HG02759 (cell line): ENCODE measurements at regions not wholly inside any gene's neighbourhood (a gene's known extent, or its start where the extent isn't known, plus 50 kb on each side); places are given as distances from the start of the nearest gene placed in this dataset.
A peak's percentile ranks its signal among the peaks of the same experiment; 100 is the strongest.

Source experiments
- ATAC-seq: cut with Tn5 transposase; IDR thresholded peaks from one replicate; pipeline ENCODE4 v1.9.1; 2021; ENCODE audit warnings: mild to moderate bottlenecking, moderate library complexity; ENCODE audit not compliant: unreplicated experiment

GRCh38 chr13:97134364-97135095, 87.6 kb upstream of the MBNL2 start:
- no peak for ATAC-seq

- ATAC-seq = no peak
Measured at GRCh38 chr13:97135883-97136282, 86.2 kb upstream of the MBNL2 start.

DNA sequence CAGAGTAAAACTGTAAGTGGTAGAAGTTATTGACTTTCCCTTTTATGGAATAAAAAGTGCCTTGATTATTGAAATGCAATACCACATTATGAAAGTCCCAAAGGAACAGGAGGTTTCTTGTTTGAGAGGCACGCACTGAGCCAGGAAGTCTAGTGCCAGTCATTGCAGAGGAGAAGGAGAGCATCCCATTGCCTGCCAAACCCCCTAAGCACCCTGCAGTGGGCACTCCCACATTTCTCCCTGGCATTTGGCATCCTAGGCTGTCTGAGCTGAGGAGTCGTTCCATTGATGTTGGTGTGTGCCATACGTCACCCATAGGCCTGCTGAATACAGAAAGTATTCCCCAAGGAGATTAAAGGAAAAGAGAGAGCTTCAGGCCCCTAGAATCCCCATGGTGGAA, 85.7 kb upstream of the MBNL2 start:
- no peak for ATAC-seq

DNA sequence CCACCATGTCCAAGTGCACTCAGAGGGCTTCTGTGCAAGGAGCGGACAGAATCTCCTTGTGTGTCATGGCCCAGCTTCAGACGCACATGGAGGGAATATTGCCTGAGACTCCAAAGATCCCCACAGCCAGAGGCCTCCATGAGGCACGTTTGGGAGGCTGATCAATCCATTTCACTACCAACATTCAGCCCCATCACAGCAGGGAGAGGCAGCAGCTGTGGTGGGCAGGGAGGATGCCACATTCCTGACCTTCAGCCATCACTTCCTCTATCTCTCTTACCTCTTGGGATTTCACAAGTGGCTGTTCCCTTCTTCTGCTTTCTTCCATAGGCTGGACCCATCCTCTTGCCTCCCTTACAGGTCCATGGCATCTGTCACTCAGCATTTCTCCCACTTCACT, 82.4 kb upstream of the MBNL2 start:
- no peak for ATAC-seq

DNA sequence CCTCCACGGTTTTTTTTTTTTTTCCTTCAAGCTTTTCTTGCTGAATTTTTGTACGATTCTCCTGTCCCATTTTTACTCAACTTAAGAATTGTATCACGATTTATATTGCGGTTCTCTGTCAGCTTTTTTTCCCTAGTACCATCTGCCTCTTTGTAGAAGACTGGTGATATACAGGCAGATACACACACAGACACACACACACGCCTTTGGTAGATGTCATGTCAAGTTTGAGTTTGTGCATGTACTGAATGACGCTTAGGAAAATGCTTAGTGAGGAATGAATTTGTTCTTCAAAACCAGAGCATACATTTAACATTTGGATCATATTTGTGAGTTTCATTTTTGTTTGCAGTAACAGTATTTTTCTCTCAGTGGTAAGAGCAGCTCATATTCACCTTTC, 82.0 kb upstream of the MBNL2 start:
- no peak for ATAC-seq

GRCh38 chr13:97140611-97141010, 81.5 kb upstream of the MBNL2 start:
- ATAC-seq = no peak

DNA sequence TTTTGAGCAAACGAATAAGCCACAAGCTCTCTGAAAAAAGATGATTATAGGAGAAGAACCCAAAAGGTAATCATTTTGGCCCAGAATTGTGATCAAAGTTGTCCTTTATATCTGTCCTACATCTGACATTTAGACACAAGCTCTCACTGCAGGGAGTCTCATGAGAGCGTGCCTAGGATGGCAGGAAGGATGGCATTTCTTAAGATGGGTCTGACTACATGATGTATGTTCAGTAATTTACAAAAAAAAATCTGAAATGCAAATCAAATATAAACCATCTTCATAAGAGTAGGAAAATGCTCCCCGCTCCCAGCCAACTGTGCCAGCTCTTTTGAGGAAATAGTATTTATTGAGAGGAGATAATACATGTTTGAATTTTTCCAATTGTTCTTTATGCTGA, 81.0 kb upstream of the MBNL2 start:
- no peak for ATAC-seq

DNA sequence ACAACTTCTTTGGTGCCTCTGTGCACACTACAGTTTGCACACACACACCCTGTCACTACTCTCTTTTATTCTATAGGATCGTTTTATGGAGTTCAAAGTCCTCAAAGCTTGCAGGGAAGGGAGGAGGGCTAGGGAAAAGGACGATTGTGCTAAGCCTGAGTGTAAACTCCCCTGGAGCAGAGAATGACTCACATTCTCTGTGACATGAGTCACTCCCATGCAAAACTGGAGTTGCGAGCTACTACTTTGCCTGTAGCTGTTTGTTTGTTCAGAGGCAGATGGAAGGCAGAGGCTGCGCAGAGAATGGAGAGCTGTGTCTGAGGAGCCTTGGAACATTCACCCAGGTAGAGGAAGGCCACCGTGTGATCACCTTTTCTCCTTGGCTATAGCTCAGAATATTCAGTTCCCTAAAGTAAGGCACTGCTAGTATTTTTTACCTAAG, 80.5 kb upstream of the MBNL2 start:
- ATAC-seq = peak; percentile 98

DNA sequence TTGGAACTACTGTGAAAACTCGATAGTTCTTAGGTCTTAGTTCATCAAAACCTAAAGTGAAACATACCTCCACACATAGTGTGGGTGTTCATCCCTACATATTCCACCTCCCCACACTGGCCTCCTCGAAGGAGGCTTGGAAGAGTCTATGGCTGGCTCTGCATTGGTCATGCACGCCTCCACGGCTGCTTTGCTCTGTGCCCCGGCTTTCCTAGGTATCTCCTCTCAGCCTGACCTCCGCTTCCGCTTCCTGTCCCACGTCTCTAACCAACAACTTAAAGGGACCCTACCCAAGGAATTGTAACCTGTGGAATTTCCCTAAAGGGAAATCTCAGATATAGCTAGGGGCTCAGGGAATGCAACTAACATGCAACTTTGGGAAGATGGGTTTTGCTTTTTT, 79.7 kb upstream of the MBNL2 start:
- ATAC-seq = no peak

- no peak for ATAC-seq
Measured at GRCh38 chr13:97145057-97145456, 77.1 kb upstream of the MBNL2 start.

- ATAC-seq = no peak
Measured at GRCh38 chr13:97148894-97149293, 73.2 kb upstream of the MBNL2 start.

- ATAC-seq = no peak
Measured at GRCh38 chr13:97160421-97160820, 61.7 kb upstream of the MBNL2 start.

- ATAC-seq = no peak
Measured at GRCh38 chr13:97161582-97162231, 60.4 kb upstream of the MBNL2 start.

DNA sequence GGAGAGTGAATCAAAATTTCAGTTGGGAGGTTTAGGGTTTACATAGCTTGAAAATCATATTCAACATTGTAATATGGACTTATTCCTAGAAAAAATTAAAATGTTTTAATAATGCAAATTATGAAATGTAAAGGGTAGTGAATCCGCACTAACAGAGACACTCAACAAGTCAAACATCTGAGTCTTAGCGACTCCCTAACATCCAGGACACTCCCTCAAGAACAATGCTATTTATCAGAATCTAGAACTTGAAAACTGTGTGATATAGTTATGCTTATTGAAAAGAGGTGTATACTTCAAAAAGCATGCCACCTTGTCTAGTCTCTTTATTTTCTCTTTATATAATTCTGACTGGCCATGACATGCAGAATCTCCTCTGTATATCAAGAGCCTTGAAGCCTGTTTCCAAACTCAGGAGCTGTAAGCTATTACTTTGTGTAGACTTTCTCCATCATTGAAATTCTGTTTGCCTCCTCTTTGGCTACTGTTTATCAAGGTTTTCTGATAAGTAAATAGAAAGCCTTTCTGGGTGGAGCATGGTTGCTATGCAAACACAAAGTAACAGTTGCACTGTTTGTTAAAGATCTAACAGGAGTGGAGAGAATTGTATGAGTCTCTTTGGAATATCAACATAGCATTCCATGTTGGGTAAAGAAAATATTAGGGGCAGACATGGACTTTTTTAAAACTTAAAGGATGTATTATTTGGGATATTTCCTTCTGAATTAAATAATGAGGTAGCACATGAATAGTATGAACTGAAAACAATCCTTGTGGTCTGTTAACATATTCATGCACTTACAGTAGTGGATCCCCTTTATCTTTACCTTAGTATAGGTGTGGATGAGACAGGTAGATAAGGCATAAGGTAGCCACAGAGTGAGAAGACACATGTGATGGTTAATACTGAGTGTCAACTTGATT, 56.4 kb upstream of the MBNL2 start:
- no peak for ATAC-seq

DNA sequence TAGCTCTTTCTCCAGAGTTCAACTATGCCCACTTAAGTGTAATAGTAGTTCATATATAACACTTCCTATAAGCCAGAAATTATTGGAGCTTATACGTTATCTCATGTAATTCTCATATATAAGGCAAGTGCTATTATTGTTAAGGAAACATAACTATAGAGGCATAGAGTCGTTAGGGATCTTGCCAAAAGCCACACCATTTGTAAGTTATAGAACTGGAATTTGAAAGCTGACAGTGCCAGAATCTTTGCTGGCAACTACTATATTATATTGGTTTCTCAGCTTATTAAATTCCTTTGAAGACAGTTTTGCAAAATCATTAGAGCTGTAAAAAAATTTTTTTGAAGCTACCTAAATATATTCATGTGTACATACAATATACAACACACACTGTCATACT, 51.0 kb upstream of the MBNL2 start:
- no peak for ATAC-seq
